OCI-LY7 (cell line): ENCODE measurements at regions not wholly inside any gene's neighbourhood (a gene's known extent, or its start where the extent isn't known, plus 50 kb on each side); places are given as distances from the start of the nearest gene placed in this dataset.

Experiments
- BruUV-seq: library from RNA; stranded (reverse); fragments of 400-500 nt; replicated peaks from 2 replicates; lab custom pipeline; 2021; lab: Mats Ljungman, UMichigan
- CTCF ChIA-PET: fragments of 300-600 bp; sonication (Branson Sonifier 250); formaldehyde crosslinking; loops from one replicate; lab custom pipeline; 2022; ENCODE audit warnings: antibody characterized with exemption; ENCODE audit not compliant: unreplicated experiment; lab: Charles Lee
- POLR2A ChIA-PET: fragments of 300-600 bp; sonication (Branson Sonifier 250); formaldehyde crosslinking; loops from one replicate; lab custom pipeline; 2022; ENCODE audit warnings: antibody characterized with exemption; lab: Charles Lee
- DNase-seq: peaks from one replicate; pipeline ENCODE4 v3.0.0-alpha.2; 2015; ENCODE audit warnings: low spot score
- H2AFZ ChIP-seq: fragments of 200-600 bp; sonication (generic), shearing (Covaris generic); 2 replicates; pipeline ENCODE4 v1.6.1; 2014; ENCODE audit warnings: mild to moderate bottlenecking, antibody characterized with exemption, low read length, moderate library complexity
- H3K27ac ChIP-seq: fragments of 200-600 bp; sonication (generic); 2 replicates; pipeline ENCODE4 v1.5.1; 2014; ENCODE audit warnings: mixed run types, low read depth, mild to moderate bottlenecking, moderate library complexity, low read length, inconsistent platforms; ENCODE audit not compliant: poor library complexity, severe bottlenecking
- H3K36me3 ChIP-seq: fragments of 200-600 bp; sonication (generic); 2 replicates; pipeline ENCODE4 v1.6.1; 2014; ENCODE audit warnings: mild to moderate bottlenecking, antibody characterized with exemption, low read length, moderate library complexity, mixed read lengths; ENCODE audit not compliant: insufficient read depth
- H3K4me1 ChIP-seq: fragments of 200-600 bp; sonication (generic); 2 replicates; pipeline ENCODE4 v1.5.1; 2014; ENCODE audit warnings: mild to moderate bottlenecking, low read length; ENCODE audit not compliant: insufficient read depth, poor library complexity, severe bottlenecking
- H3K4me2 ChIP-seq: fragments of 200-600 bp; sonication (generic); 2 replicates; pipeline ENCODE4 v1.6.1; 2014; ENCODE audit warnings: mild to moderate bottlenecking, low read length
- H3K4me3 ChIP-seq: fragments of 200-600 bp; sonication (generic); 2 replicates; pipeline ENCODE4 v1.5.1; 2014; ENCODE audit warnings: mild to moderate bottlenecking, low read depth, low read length; ENCODE audit not compliant: poor library complexity, severe bottlenecking
- H3K79me2 ChIP-seq: fragments of 200-600 bp; sonication (generic); 2 replicates; pipeline ENCODE4 v1.6.1; 2016; ENCODE audit warnings: low read depth, mild to moderate bottlenecking, low read length, moderate library complexity, mixed read lengths; ENCODE audit not compliant: insufficient read depth
- H3K9me2 ChIP-seq: fragments of 200-600 bp; sonication (generic); 2 replicates; pipeline ENCODE4 v1.6.1; 2016; ENCODE audit warnings: mild to moderate bottlenecking, low read length, mixed read lengths; ENCODE audit not compliant: insufficient read depth
- H3K9me3 ChIP-seq: fragments of 200-600 bp; sonication (generic); 2 replicates; pipeline ENCODE4 v1.6.1; 2014; ENCODE audit warnings: mild to moderate bottlenecking, mixed run types, low read length, mixed read lengths
- H4K20me1 ChIP-seq: fragments of 200-600 bp; sonication (generic); 2 replicates; pipeline ENCODE4 v1.6.1; 2014; ENCODE audit warnings: mild to moderate bottlenecking, antibody characterized with exemption, low read length, moderate library complexity, mixed read lengths; ENCODE audit not compliant: insufficient read depth
- CTCF ChIP-seq: fragments of 200-600 bp; sonication (generic); conservative IDR thresholded peaks from 2 replicates; pipeline ENCODE4 v1.5.1; 2014; ENCODE audit warnings: mild to moderate bottlenecking, antibody characterized with exemption, low read length, moderate library complexity, mixed read lengths
- EZH2phosphoT487 ChIP-seq: fragments of 200-600 bp; sonication (generic); IDR thresholded peaks from 2 replicates; pipeline ENCODE4 v1.6.1; 2018; ENCODE audit warnings: low read depth, borderline replicate concordance, mild to moderate bottlenecking, mixed run types, antibody characterized with exemption, low read length, moderate library complexity, mixed read lengths
- intact Hi-C: fragments of 100-400 bp; cut with micrococcal nuclease; formaldehyde crosslinking; loops from one replicate; pipeline ENCODE4 v1.10.0; 2022; ENCODE audit not compliant: unreplicated experiment

DNA sequence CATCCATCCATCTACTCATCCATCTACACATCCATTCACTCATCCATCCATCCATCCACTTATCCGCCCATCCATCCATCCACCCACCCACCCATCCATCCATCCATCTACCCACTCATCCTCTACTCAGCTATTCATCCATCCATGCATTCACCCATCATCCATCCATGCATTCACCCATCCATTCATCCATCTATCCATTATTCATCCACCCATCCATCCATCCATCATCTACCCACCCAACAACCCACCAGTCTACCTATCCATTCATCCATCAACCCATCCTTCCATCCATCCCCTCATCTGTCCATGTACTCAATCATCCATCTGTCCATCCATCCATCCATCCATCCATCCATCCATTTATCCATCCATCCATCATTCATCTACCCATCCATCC lies 972.7 kb downstream of the BRD1 start:
- no TSS peak for BruUV-seq
- H2AFZ ChIP-seq: no peak overlapping the region
- ChIA-PET POLR2A (no interaction called here), CTCF (no interaction called here)
- no peak overlapping the region for H3K4me2 ChIP-seq
- H3K36me3 ChIP-seq: no peaks in the 10 kb centered on the region
- TF ChIP-seq EZH2phosphoT487 (no peak), CTCF (no peak)
- no peaks in the 10 kb centered on the region for H3K9me2 ChIP-seq
- no peak overlapping the region for H3K27ac ChIP-seq
- no peak for DNase-seq
- H3K9me3 ChIP-seq: no peaks in the 10 kb centered on the region
- intact Hi-C loops: no loop called here
- no peaks in the 10 kb centered on the region for H3K4me1 ChIP-seq
- H3K4me3 ChIP-seq: no peak overlapping the region
- no peaks in the 10 kb centered on the region for H4K20me1 ChIP-seq
- H3K79me2 ChIP-seq: no peaks in the 10 kb centered on the region

- H3K36me3 ChIP-seq: no peaks in the 10 kb centered on the region
- H3K9me2 ChIP-seq: no peaks in the 10 kb centered on the region
- no peak for DNase-seq
- BruUV-seq: no TSS peak
- no peak overlapping the region for H3K27ac ChIP-seq
- H3K79me2 ChIP-seq: no peaks in the 10 kb centered on the region
- H3K4me3 ChIP-seq: no peak overlapping the region
- POLR2A ChIA-PET: no interaction called here
- H3K9me3 ChIP-seq: no peaks in the 10 kb centered on the region
- H2AFZ ChIP-seq: no peak overlapping the region
- TF ChIP-seq CTCF: no peak
- TF ChIP-seq EZH2phosphoT487: no peak
- no peak overlapping the region for H3K4me2 ChIP-seq
- intact Hi-C loops: no loop called here
- no peaks in the 10 kb centered on the region for H4K20me1 ChIP-seq
- CTCF ChIA-PET: no interaction called here
- H3K4me1 ChIP-seq: no peaks in the 10 kb centered on the region
Measured at GRCh38 chr22:48853627-48854240, 973.9 kb downstream of the BRD1 start.

- Histone ChIP-seq H3K9me2 (no peaks in the 10 kb centered on the region), H4K20me1 (no peaks in the 10 kb centered on the region), H3K4me2 (no peak overlapping the region), H3K27ac (no peak overlapping the region), H3K36me3 (no peaks in the 10 kb centered on the region), H2AFZ (no peak overlapping the region), H3K79me2 (no peaks in the 10 kb centered on the region), H3K4me3 (no peak overlapping the region), H3K9me3 (no peaks in the 10 kb centered on the region), H3K4me1 (no peaks in the 10 kb centered on the region)
- BruUV-seq: no TSS peak
- ChIA-PET POLR2A (no interaction called here), CTCF (no interaction called here)
- no peak for TF ChIP-seq CTCF
- no peak for TF ChIP-seq EZH2phosphoT487
- intact Hi-C loops: no loop called here
- DNase-seq: no peak
Measured at GRCh38 chr22:48851933-48852549, 975.6 kb downstream of the BRD1 start.
